WERI-Rb-1 (cell line): ENCODE measurements at regions not wholly inside any gene's neighbourhood (a gene's known extent, or its start where the extent isn't known, plus 50 kb on each side); places are given as distances from the start of the nearest gene placed in this dataset.

Source experiments
- DNase-seq: peaks from one replicate; pipeline ENCODE4 v3.0.0-alpha.2; 2020
- H3K27ac ChIP-seq: fragments of 250-450 bp; sonication (Bioruptor Pico); 2 replicates; pipeline ENCODE4 v1.5.1; 2020; ENCODE audit warnings: mild to moderate bottlenecking, moderate library complexity
- H3K27me3 ChIP-seq: fragments of 250-450 bp; sonication (Bioruptor Pico); 2 replicates; pipeline ENCODE4 v1.5.1; 2021; ENCODE audit warnings: mild to moderate bottlenecking, low read depth, moderate library complexity; ENCODE audit not compliant: insufficient read depth, severe bottlenecking
- H3K36me3 ChIP-seq: fragments of 250-450 bp; sonication (Bioruptor Pico); 2 replicates; pipeline ENCODE4 v1.5.1; 2020; ENCODE audit warnings: mild to moderate bottlenecking, moderate library complexity
- H3K4me3 ChIP-seq: 2 replicates; pipeline ENCODE4 v1.5.1; 2011; ENCODE audit warnings: low read depth, mild to moderate bottlenecking, control low read depth, low read length
- H3K9me3 ChIP-seq: fragments of 250-450 bp; sonication (Bioruptor Pico); 2 replicates; pipeline ENCODE4 v1.5.1; 2021; ENCODE audit warnings: mild to moderate bottlenecking, moderate library complexity; ENCODE audit not compliant: severe bottlenecking
- CTCF ChIP-seq: IDR thresholded peaks from 2 replicates; pipeline ENCODE4 v1.5.1; 2011; ENCODE audit warnings: low read depth, mild to moderate bottlenecking, control low read depth, inconsistent platforms, low read length

- no peak for DNase-seq
- TF ChIP-seq CTCF = no peak
- H3K27ac ChIP-seq = no peak overlapping the region
- H3K4me3 ChIP-seq = no peak overlapping the region
- no peaks in the 10 kb centered on the region for H3K36me3 ChIP-seq
- H3K27me3 ChIP-seq = peaks cover 7% of the 10 kb centered on the region
- no peaks in the 10 kb centered on the region for H3K9me3 ChIP-seq
These were observed 460.3 kb downstream of the SOX6 start for GRCh38 chr11:15896026-15896425.

GRCh38 chr11:15896530-15896929 lies 459.8 kb downstream of the SOX6 start:
- Histone ChIP-seq H3K27ac (no peak overlapping the region), H3K9me3 (no peaks in the 10 kb centered on the region), H3K4me3 (no peak overlapping the region), H3K36me3 (no peaks in the 10 kb centered on the region), H3K27me3 (peaks cover 2% of the 10 kb centered on the region)
- no peak for TF ChIP-seq CTCF
- no peak for DNase-seq

- DNase-seq = no peak
- Histone ChIP-seq H3K27me3 (no peaks in the 10 kb centered on the region), H3K9me3 (no peaks in the 10 kb centered on the region), H3K27ac (no peak overlapping the region), H3K4me3 (no peak overlapping the region), H3K36me3 (no peaks in the 10 kb centered on the region)
- no peak for TF ChIP-seq CTCF
These were observed 459.0 kb downstream of the SOX6 start for GRCh38 chr11:15897211-15897960.

- no peak overlapping the region for H3K4me3 ChIP-seq
- no peaks in the 10 kb centered on the region for H3K27me3 ChIP-seq
- TF ChIP-seq CTCF = peak; percentile 50
- H3K27ac ChIP-seq = no peak overlapping the region
- DNase-seq = peak; percentile 19
- no peaks in the 10 kb centered on the region for H3K36me3 ChIP-seq
- H3K9me3 ChIP-seq = no peaks in the 10 kb centered on the region
These were observed 455.3 kb downstream of the SOX6 start for GRCh38 chr11:15901054-15901453.

- no peaks in the 10 kb centered on the region for H3K36me3 ChIP-seq
- no peak overlapping the region for H3K27ac ChIP-seq
- no peak overlapping the region for H3K4me3 ChIP-seq
- TF ChIP-seq CTCF = no peak
- DNase-seq = no peak
- H3K27me3 ChIP-seq = no peaks in the 10 kb centered on the region
- no peaks in the 10 kb centered on the region for H3K9me3 ChIP-seq
These were observed 454.6 kb downstream of the SOX6 start for GRCh38 chr11:15901790-15902189.

- no peak overlapping the region for H3K27ac ChIP-seq
- no peak overlapping the region for H3K4me3 ChIP-seq
- no peak for DNase-seq
- TF ChIP-seq CTCF = no peak
- no peaks in the 10 kb centered on the region for H3K27me3 ChIP-seq
- no peaks in the 10 kb centered on the region for H3K9me3 ChIP-seq
- H3K36me3 ChIP-seq = no peaks in the 10 kb centered on the region
These were observed 453.1 kb downstream of the SOX6 start for GRCh38 chr11:15903246-15903645.
